Mesendoderm (in vitro differentiated cells): ENCODE measurements at regions not wholly inside any gene's neighbourhood (a gene's known extent, or its start where the extent isn't known, plus 50 kb on each side); places are given as distances from the start of the nearest gene placed in this dataset.
"Not testable (repeated sequence)": the region's sequence is repeated elsewhere in the genome, so short reads cannot be mapped to it uniquely, and the experiment has no call there.

Source experiments
- DNase-seq: peaks from one replicate; pipeline ENCODE4 v3.0.0; 2013
- H2AK5ac ChIP-seq: 2 replicates; pipeline ENCODE4 v1.6.1; 2013; ENCODE audit warnings: low read length, inconsistent platforms
- H2BK120ac ChIP-seq: 2 replicates; pipeline ENCODE4 v1.6.1; 2013; ENCODE audit warnings: low read depth, mild to moderate bottlenecking, low read length, moderate library complexity, mixed read lengths
- H2BK15ac ChIP-seq: replicated peaks from 2 replicates; pipeline ENCODE4 v1.6.1; 2013; ENCODE audit warnings: low read depth, mild to moderate bottlenecking, moderate library complexity
- H2BK5ac ChIP-seq: 2 replicates; pipeline ENCODE4 v1.6.1; 2013; ENCODE audit warnings: low read length, inconsistent platforms
- H3K18ac ChIP-seq: 2 replicates; pipeline ENCODE4 v1.6.1; 2013; ENCODE audit warnings: mild to moderate bottlenecking, low read length, mixed read lengths
- H3K23ac ChIP-seq: one replicate; pipeline ENCODE4 v1.6.1; 2013; ENCODE audit warnings: low read length
- H3K27ac ChIP-seq: 2 replicates; pipeline ENCODE4 v1.5.1; 2013; ENCODE audit warnings: low read depth, mild to moderate bottlenecking, inconsistent platforms, low read length, moderate library complexity
- H3K27me3 ChIP-seq: 2 replicates; pipeline ENCODE4 v1.6.1; 2013; ENCODE audit warnings: low read length, control low read depth, mild to moderate bottlenecking, inconsistent platforms; ENCODE audit not compliant: insufficient read depth, poor library complexity
- H3K36me3 ChIP-seq: 2 replicates; pipeline ENCODE4 v1.6.1; 2013; ENCODE audit warnings: low read length, inconsistent platforms; ENCODE audit not compliant: control insufficient read depth, insufficient read depth
- H3K4ac ChIP-seq: one replicate; pipeline ENCODE4 v1.6.1; 2013; ENCODE audit warnings: low read depth, mild to moderate bottlenecking, low read length, moderate library complexity
- H3K4me1 ChIP-seq: 2 replicates; pipeline ENCODE4 v1.6.1; 2013; ENCODE audit warnings: low read depth, low read length, inconsistent platforms; ENCODE audit not compliant: control insufficient read depth
- H3K4me2 ChIP-seq: 2 replicates; pipeline ENCODE4 v1.6.1; 2013; ENCODE audit warnings: low read length
- H3K4me3 ChIP-seq: 2 replicates; pipeline ENCODE4 v1.5.1; 2013; ENCODE audit warnings: mild to moderate bottlenecking, low read length
- H3K56ac ChIP-seq: one replicate; pipeline ENCODE4 v1.6.1; 2013; ENCODE audit warnings: low read length
- H3K79me1 ChIP-seq: 2 replicates; pipeline ENCODE4 v1.6.1; 2013; ENCODE audit warnings: low read length, inconsistent platforms
- H3K79me2 ChIP-seq: 2 replicates; pipeline ENCODE4 v1.6.1; 2013; ENCODE audit warnings: mild to moderate bottlenecking, low read length; ENCODE audit not compliant: control insufficient read depth, insufficient read depth
- H3K9ac ChIP-seq: 2 replicates; pipeline ENCODE4 v1.6.1; 2013; ENCODE audit warnings: low read length, inconsistent platforms
- H4K5ac ChIP-seq: one replicate; pipeline ENCODE4 v1.6.1; 2013; ENCODE audit warnings: low read length
- H4K8ac ChIP-seq: one replicate; pipeline ENCODE4 v1.6.1; 2013; ENCODE audit warnings: low read depth, mild to moderate bottlenecking, control low read depth, low read length, moderate library complexity
- WGBS: extraction: QIAGEN DNeasy Blood & Tissue Kit; methylation state at CpG from one replicate; pipeline ENCODE4 v1.1.7; 2013; ENCODE audit warnings: low lambda C conversion rate, missing lambda C conversion rate; ENCODE audit not compliant: insufficient coverage; ENCODE audit errors: extremely low coverage; 5-methylcytosine and 5-hydroxymethylcytosine counted together

DNA sequence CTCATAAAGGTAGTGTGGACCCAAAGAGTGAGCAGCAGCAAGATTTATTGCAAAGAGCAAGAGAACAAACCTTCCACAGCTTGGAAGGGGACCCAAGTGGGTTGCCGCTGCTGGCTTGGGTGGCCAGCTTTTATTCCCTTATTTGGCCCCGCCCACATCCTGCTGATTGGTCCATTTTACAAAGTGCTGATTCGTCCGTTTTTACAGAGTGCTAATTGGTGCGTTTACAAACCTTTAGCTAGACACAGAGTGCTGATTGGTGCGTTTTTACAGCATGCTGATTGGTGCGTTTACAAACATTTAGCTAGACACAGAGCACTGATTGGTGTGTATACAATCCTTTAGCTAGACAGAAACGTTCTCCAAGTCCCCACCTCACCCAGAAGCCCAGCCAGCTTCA lies 265.2 kb upstream of the HTR1E start:
- DNase-seq, H3K36me3 ChIP-seq, H3K4me3 ChIP-seq, H2BK5ac ChIP-seq, H4K8ac ChIP-seq, H3K9ac ChIP-seq, H2BK120ac ChIP-seq, H3K4ac ChIP-seq, H2AK5ac ChIP-seq, H3K79me1 ChIP-seq, H3K79me2 ChIP-seq, H4K5ac ChIP-seq, H2BK15ac ChIP-seq, H3K4me2 ChIP-seq, H3K27ac ChIP-seq, H3K27me3 ChIP-seq, H3K23ac ChIP-seq, H3K4me1 ChIP-seq, H3K56ac ChIP-seq, H3K18ac ChIP-seq: not testable (repeated sequence)
- WGBS, result no CpG with 5 or more reads among the region's 8 CpGs

DNA sequence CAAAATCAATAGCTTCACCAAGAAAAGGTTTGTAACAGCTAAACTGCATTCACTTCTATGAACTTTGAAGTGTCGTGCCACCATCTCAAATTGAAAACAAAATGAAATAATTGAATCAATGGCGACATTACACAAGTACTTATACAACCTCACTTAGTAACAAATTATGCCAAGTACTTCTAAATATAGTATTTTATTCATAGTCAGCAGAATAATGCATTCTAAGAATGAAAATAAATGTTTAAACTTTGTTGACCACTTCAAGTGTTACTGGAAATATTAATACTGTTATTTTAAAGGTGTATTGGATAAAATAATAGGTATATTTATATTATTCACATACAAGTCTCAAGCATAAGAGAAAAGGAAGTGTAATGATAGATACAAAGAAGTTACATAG lies 280.1 kb upstream of the HTR1E start:
- Histone ChIP-seq H3K79me2 (no peaks in the 10 kb centered on the region), H3K18ac (no peak overlapping the region), H4K5ac (no peak overlapping the region), H3K23ac (no peak overlapping the region), H3K4me2 (no peak overlapping the region), H3K27me3 (no peaks in the 10 kb centered on the region), H2BK120ac (no peak overlapping the region), H3K36me3 (no peaks in the 10 kb centered on the region), H2BK5ac (no peak overlapping the region), H2BK15ac (no peak overlapping the region), H3K4ac (no peak overlapping the region), H4K8ac (no peak overlapping the region), H3K4me3 (no peak overlapping the region), H2AK5ac (no peak overlapping the region), H3K4me1 (no peaks in the 10 kb centered on the region), H3K9ac (no peak overlapping the region), H3K56ac (no peak overlapping the region), H3K27ac (no peak overlapping the region), H3K79me1 (no peaks in the 10 kb centered on the region)
- no CpG with 5 or more reads among the region's 2 CpGs for whole genome bisulfite sequencing
- DNase-seq, result no peak

DNA sequence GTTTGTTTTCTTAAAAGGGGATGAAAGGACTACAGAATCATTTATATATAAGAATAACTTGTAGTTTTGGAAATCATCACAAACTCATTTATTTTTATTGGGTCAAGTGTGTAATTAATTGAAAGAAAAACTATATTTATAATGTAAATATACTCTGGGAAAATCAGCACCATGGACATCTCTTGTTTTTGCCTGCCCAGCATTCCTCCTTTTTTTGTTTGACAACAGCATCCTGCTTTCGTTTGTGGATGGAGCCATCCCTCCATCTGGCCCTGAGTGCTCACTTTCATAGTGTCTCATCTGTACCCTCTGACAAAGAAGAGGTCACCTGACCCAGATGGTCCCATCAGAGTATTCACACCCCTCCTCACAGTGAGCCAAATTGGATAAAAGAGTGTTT lies 308.2 kb upstream of the HTR1E start:
- Histone ChIP-seq H2BK5ac (no peak overlapping the region), H3K23ac (no peak overlapping the region), H3K4me3 (no peak overlapping the region), H4K5ac (no peak overlapping the region), H4K8ac (no peak overlapping the region), H3K27ac (no peak overlapping the region), H2AK5ac (no peak overlapping the region), H3K4me2 (no peak overlapping the region), H3K56ac (no peak overlapping the region), H3K27me3 (no peaks in the 10 kb centered on the region), H3K4ac (no peak overlapping the region), H3K18ac (no peak overlapping the region), H3K9ac (no peak overlapping the region), H3K36me3 (no peaks in the 10 kb centered on the region), H3K4me1 (no peaks in the 10 kb centered on the region), H2BK15ac (no peak overlapping the region), H3K79me1 (no peaks in the 10 kb centered on the region), H3K79me2 (no peaks in the 10 kb centered on the region), H2BK120ac (no peak overlapping the region)
- DNase-seq, result no peak
- WGBS, result no CpG with 5 or more reads among the region's 1 CpG

DNA sequence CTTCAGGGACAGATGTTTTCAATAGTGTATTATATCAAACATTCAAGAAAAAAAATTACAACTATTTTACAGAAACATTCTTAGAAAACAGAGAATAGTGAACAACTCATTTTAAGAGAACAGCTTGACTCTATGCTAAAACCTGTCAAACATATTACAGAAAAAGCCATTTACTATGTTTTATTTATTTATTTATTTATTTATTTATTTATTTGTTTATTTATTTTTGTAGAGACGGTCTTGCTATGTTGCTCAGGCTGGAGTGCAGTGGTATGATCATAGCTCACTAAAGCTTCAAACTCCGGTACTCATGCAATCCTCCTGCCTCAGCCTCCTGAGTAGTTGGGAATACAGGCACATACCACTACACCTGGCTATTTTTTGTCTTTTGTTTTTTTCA lies 317.9 kb upstream of the HTR1E start:
- no peak overlapping the region for H3K56ac ChIP-seq
- no peak for DNase-seq
- no CpG with 5 or more reads among the region's 2 CpGs for WGBS
- no peak overlapping the region for H3K4me3 ChIP-seq
- no peak overlapping the region for H3K18ac ChIP-seq
- no peaks in the 10 kb centered on the region for H3K36me3 ChIP-seq
- no peaks in the 10 kb centered on the region for H3K79me2 ChIP-seq
- no peak overlapping the region for H2BK15ac ChIP-seq
- H2BK5ac ChIP-seq, result no peak overlapping the region
- no peak overlapping the region for H2BK120ac ChIP-seq
- H4K5ac ChIP-seq, result no peak overlapping the region
- no peak overlapping the region for H3K23ac ChIP-seq
- no peak overlapping the region for H4K8ac ChIP-seq
- H3K9ac ChIP-seq, result no peak overlapping the region
- H3K4me2 ChIP-seq, result no peak overlapping the region
- H3K27ac ChIP-seq, result no peak overlapping the region
- H3K4ac ChIP-seq, result no peak overlapping the region
- H2AK5ac ChIP-seq, result no peak overlapping the region
- H3K4me1 ChIP-seq, result peaks cover 2% of the 10 kb centered on the region
- H3K27me3 ChIP-seq, result no peaks in the 10 kb centered on the region
- no peaks in the 10 kb centered on the region for H3K79me1 ChIP-seq

DNA sequence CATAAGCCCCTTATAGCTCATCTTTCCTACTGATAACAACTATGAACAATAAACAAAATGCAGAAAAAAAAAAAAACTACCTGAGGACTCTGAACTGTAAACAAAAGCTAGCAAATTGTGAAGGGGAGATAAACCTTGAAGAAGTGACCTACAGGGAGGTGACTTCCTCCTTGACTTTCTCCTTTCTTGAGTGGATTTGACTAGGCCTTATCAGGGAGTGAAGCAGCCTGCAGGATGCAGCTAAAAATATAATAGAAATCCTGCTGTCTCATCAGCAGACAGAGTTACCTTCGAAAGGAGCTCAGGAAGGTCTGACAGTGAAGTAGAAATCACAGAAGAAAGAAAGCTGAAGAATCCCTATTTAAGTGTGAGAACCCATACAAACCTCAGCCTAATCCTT lies 322.0 kb upstream of the HTR1E start:
- Histone ChIP-seq H2BK15ac (peak overlapping the region; percentile 85), H4K8ac (no peak overlapping the region), H3K23ac (no peak overlapping the region), H2AK5ac (no peak overlapping the region), H3K4me1 (peaks cover 4% of the 10 kb centered on the region), H3K4ac (peak overlapping the region; percentile 16), H3K27me3 (no peaks in the 10 kb centered on the region), H4K5ac (no peak overlapping the region), H3K36me3 (no peaks in the 10 kb centered on the region), H3K27ac (no peak overlapping the region), H3K18ac (no peak overlapping the region), H3K9ac (no peak overlapping the region), H3K79me2 (no peaks in the 10 kb centered on the region), H3K56ac (no peak overlapping the region), H2BK5ac (no peak overlapping the region), H2BK120ac (no peak overlapping the region), H3K4me3 (no peak overlapping the region), H3K4me2 (no peak overlapping the region), H3K79me1 (no peaks in the 10 kb centered on the region)
- no CpG with 5 or more reads among the region's 1 CpG for WGBS
- DNase-seq, result peak; percentile 40

DNA sequence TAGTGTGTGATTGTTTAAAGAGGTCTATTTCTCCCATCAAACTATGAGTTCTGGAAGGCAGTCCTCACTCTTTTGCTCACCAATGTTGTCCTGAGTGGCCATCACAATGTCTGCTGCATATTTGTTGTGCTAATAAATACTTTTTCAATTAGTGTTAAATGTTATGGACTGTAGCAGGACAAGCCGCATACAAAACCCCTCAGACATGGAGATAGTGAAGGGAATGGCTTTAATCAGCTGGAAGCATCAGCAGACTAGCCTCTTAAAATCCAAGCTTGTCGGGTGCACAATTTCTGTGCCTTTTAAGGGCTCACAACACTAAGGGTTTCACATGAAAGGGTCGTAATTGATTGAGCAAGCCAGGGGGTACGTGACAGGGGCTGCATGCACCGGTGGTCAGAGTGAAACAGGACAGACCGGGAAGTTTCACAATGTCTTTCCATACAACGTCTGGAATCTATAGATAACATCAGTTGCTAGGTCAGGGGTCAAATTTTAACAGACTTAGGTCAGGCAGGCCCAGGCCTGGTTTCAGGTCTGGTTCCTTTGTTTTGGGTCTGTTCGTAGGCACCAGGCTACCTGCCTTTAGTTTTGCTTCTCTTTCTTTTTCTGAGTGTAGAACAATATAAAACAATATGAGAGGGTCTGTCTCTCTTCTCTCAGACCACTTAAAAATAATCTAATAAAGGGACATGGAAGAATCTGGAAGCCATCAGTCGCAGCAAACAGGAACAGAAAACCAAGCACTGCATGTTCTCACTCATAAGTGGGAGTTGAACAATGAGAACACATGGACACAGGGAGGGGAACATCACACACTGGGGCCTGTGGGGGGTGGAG lies 327.6 kb upstream of the HTR1E start:
- WGBS, result no CpG with 5 or more reads among the region's 9 CpGs
- Histone ChIP-seq H3K4ac (peak overlapping the region; percentile 12), H3K4me3 (no peak overlapping the region)

More for the DNA sequence above, 327.6 kb upstream of the HTR1E start:
- peak overlapping the region; percentile 10 for H3K56ac ChIP-seq
- no peak overlapping the region for H2BK15ac ChIP-seq
- no peak overlapping the region for H2BK5ac ChIP-seq
- H3K18ac ChIP-seq, result no peak overlapping the region
- H3K23ac ChIP-seq, result no peak overlapping the region
- DNase-seq, result no peak
- no peak overlapping the region for H3K4me2 ChIP-seq
- H3K4me1 ChIP-seq, result peaks cover 3% of the 10 kb centered on the region
- H4K8ac ChIP-seq, result no peak overlapping the region
- no peaks in the 10 kb centered on the region for H3K79me1 ChIP-seq
- H3K36me3 ChIP-seq, result no peaks in the 10 kb centered on the region
- H4K5ac ChIP-seq, result no peak overlapping the region
- H2AK5ac ChIP-seq, result no peak overlapping the region
- H3K9ac ChIP-seq, result no peak overlapping the region
- H3K27me3 ChIP-seq, result no peaks in the 10 kb centered on the region
- no peaks in the 10 kb centered on the region for H3K79me2 ChIP-seq
- peak overlapping the region; percentile 92 for H2BK120ac ChIP-seq
- no peak overlapping the region for H3K27ac ChIP-seq
